CMK (cell line): ENCODE measurements at regions not wholly inside any gene's neighbourhood (a gene's known extent, or its start where the extent isn't known, plus 50 kb on each side); places are given as distances from the start of the nearest gene placed in this dataset.

Experiments
- DNase-seq: peaks from one replicate; pipeline ENCODE4 v3.0.0-alpha.2; 2010; ENCODE audit warnings: low read depth

DNA sequence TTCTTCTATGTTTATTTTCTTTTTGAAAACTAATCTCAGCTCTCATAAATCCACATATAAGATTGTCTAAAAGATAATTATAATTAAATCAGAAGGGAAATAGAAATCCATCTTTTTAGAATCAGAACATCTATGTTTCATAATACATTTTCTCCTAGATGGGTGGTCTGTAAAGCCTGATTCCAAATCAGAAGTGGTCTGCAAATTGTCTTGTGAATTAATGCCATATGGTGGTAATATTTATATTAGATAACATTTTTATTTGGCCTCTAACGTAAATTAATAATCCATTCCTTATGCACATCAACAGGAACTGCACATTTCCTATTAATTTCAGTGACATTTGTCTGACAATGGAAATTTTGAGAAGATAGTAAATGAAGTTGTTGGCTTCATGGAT, 52.8 kb upstream of the TBC1D5 start:
- no peak for DNase-seq

DNA sequence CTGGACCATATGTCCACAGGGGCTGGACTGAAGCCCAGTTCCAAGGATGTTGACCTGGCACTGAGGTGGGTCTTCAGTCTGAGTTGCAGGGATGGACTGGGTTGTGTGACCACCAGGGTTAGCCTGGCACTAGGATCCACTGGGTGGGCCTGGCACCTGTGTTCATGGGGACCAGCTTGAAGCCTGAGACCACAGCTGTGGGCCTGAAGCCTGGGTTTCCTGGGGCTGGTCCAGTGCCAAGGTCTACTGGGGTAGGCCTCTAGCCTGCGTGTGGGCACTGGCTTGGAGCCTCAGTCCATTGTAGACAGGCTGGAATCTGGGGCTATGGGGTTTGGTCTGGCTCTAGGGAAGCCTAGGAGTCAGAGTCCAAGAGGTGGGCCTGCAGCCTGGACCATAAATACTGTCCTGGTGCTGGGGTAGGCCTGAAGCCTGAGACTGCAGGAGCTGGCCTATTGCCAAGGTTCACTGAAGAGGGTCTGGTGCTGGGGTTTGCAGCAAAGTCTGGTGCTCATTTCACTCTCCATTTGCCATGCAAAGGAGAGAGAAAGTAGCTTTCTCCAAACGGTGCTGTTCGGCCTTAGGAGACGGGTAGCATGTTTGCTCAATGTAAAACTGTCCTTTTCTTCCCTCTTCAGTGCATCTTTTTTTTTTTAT, 51.2 kb upstream of the TBC1D5 start:
- DNase-seq: no peak
